ENCODE measurements at regions not wholly inside any gene's neighbourhood (a gene's known extent, or its start where the extent isn't known, plus 50 kb on each side); places are given as distances from the start of the nearest gene placed in this dataset.
"Not testable (repeated sequence)": the region's sequence is repeated elsewhere in the genome, so short reads cannot be mapped to it uniquely, and the experiment has no call there.

- Mint-ChIP-seq H3K9me3 (peaks cover 1% of the 10 kb centered on the region), H3K36me3 (no peaks in the 10 kb centered on the region), H3K27ac (no peak overlapping the region), H3K4me3 (no peak overlapping the region), H3K27me3 (no peaks in the 10 kb centered on the region), H3K4me1 (no peaks in the 10 kb centered on the region)
- no peak for DNase-seq
Measured at GRCh38 chr2:52074130-52074719, 1042.3 kb upstream of the NRXN1 start.

DNA sequence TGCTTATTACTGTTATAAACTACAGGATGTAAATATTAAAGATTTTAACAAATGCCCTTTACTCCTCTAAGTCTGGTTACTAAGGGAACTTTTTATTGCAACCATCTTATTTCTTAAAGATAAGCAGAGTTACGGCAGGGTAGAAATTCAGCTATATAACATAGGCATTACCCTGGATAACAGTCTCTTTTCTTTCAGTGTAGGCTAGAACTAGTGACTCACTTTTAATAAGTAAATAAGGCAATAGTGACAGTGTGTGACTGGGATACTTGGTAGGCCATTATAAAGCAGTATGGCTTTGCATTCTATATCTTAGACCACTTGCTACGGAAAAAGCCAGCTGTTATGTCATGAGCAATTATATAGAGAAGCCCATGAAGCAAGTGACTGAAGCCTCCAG lies 1041.0 kb upstream of the NRXN1 start:
- H3K9me3 Mint-ChIP-seq = peaks cover 1% of the 10 kb centered on the region
- no peak for DNase-seq
- H3K4me1 Mint-ChIP-seq = no peaks in the 10 kb centered on the region
- H3K27me3 Mint-ChIP-seq = no peaks in the 10 kb centered on the region
- H3K4me3 Mint-ChIP-seq = no peak overlapping the region
- no peaks in the 10 kb centered on the region for H3K36me3 Mint-ChIP-seq
- no peak overlapping the region for H3K27ac Mint-ChIP-seq

DNA sequence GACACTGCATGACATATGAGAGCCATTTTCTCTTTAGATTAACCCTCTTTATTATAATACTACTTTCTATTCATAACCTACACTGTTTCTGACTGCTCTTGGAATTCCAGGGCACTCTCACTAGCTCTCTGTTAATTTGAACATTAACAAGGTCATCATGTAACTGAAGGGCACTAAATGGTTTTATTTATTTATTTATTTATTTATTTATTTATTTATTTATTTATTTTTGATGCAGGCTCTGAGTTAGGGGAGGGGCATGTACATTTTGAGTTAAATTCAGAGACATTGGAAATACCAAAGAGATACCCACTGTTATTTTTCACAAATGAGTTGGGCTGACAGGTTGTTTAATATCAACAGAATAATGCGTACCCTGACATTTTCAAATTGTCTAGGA lies 1038.7 kb upstream of the NRXN1 start:
- Mint-ChIP-seq H3K4me1 (no peaks in the 10 kb centered on the region), H3K36me3 (no peaks in the 10 kb centered on the region)

DNA sequence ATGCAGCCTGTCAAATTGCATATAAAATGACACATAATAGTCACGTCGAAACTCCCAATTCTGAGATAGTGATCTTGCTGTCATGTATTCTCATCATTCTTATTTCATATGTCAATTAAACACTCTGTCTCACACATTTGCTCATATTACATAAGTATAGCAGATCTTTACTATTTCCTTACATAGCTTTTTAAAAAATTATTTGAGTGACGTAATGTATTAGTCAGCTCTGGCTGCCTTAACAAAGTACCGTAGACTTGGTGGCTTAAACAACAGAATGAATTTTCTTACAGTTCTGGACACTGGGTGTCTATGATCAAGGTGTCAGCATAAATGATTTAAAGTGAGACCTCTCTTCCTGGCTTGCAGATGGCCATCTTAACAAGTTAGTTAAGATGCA lies 1032.3 kb upstream of the NRXN1 start:
- Mint-ChIP-seq H3K4me3 (no peak overlapping the region), H3K27ac (no peak overlapping the region), H3K9me3 (peaks cover 8% of the 10 kb centered on the region), H3K36me3 (no peaks in the 10 kb centered on the region), H3K4me1 (no peaks in the 10 kb centered on the region), H3K27me3 (no peaks in the 10 kb centered on the region)
- DNase-seq = no peak

More for the DNA sequence above, 1038.7 kb upstream of the NRXN1 start:
- no peaks in the 10 kb centered on the region for H3K27me3 Mint-ChIP-seq
- peaks cover 2% of the 10 kb centered on the region for H3K9me3 Mint-ChIP-seq
- no peak for DNase-seq
- H3K4me3 Mint-ChIP-seq = no peak overlapping the region
- H3K27ac Mint-ChIP-seq = no peak overlapping the region

DNA sequence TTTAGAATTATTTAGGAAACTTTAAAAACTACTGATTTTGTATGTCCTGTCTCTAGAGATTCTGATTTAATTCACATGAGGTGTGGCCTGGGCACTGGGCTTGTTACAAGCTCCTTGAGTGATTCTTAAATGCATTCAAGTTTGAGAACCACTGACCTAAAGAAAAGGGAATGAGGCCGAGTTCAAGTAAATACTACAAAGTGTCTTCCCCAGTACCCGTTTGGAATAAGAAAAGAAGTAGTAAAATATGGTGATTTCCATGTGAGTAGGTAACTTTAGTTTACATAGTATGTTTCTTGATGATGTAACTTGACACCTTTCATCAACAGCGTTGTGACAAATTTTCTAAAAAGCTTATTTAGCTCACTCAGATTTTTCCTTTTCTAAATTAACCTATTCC lies 1022.9 kb upstream of the NRXN1 start:
- Mint-ChIP-seq H3K36me3 (no peaks in the 10 kb centered on the region), H3K4me1 (no peaks in the 10 kb centered on the region), H3K27me3 (no peaks in the 10 kb centered on the region), H3K27ac (no peak overlapping the region), H3K4me3 (no peak overlapping the region), H3K9me3 (peaks cover 12% of the 10 kb centered on the region)
- DNase-seq = no peak

DNA sequence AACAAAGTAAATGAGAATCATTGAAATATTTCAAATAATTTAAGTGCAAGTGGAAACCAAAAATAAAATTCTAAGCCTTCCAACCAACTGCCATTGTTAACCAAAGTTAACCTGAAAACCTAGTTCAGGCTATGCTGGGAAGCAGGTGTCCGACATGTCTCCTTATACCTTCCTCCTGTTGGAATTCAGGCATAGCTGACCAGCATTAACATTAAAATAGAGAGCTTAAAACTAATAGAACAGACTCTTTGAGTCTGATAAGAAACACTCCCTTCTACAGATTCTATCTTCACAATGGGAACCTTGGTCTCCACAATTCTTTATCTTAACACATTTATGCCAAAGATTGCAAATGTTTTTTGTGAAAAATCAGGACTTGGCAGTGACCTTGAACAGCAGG lies 1004.9 kb upstream of the NRXN1 start:
- Mint-ChIP-seq H3K9me3 (no peaks in the 10 kb centered on the region), H3K27ac (no peak overlapping the region), H3K27me3 (no peaks in the 10 kb centered on the region), H3K4me3 (no peak overlapping the region), H3K36me3 (no peaks in the 10 kb centered on the region), H3K4me1 (no peaks in the 10 kb centered on the region)
- DNase-seq = no peak

DNA sequence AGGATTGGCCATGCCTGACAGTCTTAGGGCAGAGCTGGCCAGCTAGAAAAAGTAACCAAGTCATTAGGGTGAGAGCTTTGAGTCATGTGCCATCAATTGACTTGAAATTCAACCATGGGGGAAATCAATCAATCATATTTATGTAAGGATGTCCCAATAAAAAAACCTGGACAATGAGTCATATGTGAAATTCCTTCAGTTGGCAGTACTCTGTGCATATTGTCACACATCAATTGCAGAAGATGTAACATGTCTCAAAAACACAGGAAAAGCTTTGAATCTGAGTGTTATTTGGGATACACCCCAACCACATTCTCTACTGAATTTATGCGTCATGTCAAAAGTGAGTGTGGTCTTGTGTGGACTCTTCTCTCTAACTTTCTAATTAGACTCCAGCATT lies 1004.1 kb upstream of the NRXN1 start:
- Mint-ChIP-seq H3K27me3 (no peaks in the 10 kb centered on the region), H3K4me3 (no peak overlapping the region), H3K4me1 (no peaks in the 10 kb centered on the region), H3K9me3 (no peaks in the 10 kb centered on the region), H3K27ac (no peak overlapping the region), H3K36me3 (no peaks in the 10 kb centered on the region)
- no peak for DNase-seq

DNA sequence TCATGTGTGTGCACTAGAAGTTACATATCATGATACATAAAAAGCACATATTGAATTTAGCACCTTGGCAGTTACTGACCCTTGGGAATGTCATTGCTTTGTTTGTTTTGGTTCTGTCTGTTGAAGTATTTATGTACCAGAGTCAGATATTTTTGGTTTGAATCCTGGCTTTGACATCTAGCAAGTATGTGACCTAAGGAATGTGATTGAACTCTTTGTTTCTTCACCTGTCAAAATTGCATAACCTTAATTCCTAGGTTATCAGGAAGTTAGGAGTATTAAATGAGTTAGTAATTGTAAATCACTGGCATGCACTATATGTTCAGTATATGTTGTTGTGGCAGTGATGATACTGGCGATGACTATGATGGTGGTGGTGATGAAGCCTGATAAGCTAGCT lies 1003.5 kb upstream of the NRXN1 start:
- H3K27ac Mint-ChIP-seq = no peak overlapping the region
- no peaks in the 10 kb centered on the region for H3K9me3 Mint-ChIP-seq
- no peak overlapping the region for H3K4me3 Mint-ChIP-seq
- H3K36me3 Mint-ChIP-seq = no peaks in the 10 kb centered on the region
- H3K4me1 Mint-ChIP-seq = no peaks in the 10 kb centered on the region
- DNase-seq = no peak
- no peaks in the 10 kb centered on the region for H3K27me3 Mint-ChIP-seq

DNA sequence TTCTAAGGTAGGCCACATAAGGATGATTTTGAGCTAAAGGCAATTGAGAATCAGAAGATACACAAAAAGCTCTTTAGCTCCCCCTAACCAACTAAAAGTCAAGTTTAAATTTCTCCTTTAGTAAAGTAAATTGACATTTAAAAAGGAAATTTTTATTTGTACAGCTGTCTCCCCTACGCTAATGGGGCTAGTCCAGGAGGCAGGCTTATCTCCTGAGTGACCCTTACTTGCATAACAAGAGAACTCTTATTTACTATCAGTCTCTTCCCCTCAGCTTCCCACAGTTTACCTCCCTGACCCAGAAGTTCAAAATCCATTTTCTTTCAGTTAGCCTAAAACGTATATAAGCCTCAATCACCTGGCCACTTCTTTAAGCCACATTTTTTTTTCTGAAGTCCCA lies 1002.8 kb upstream of the NRXN1 start:
- Mint-ChIP-seq H3K27ac (no peak overlapping the region), H3K27me3 (no peaks in the 10 kb centered on the region), H3K4me1 (no peaks in the 10 kb centered on the region), H3K9me3 (no peaks in the 10 kb centered on the region), H3K4me3 (no peak overlapping the region), H3K36me3 (no peaks in the 10 kb centered on the region)
- DNase-seq = no peak

DNA sequence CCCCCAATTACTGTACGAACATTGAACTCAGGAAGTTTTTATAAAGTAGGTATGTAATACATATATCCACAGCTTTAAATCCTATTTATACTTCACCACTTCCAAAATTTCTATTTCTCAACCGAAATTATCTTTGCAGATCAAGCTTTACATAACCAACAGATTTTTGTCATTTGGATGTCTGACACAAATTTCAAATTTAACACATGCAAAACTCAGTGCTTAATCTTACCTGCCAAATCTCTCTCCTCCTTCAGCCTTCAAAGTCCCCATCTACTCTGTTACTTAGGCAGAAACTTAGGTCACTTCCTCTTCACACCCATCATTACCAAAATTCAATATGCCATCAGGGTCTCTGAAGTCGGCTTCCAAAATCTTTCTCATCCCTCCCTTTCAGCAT lies 990.1 kb upstream of the NRXN1 start:
- Mint-ChIP-seq H3K27me3 (no peaks in the 10 kb centered on the region), H3K4me1 (no peaks in the 10 kb centered on the region), H3K4me3 (no peak overlapping the region), H3K9me3 (peaks cover 12% of the 10 kb centered on the region), H3K36me3 (no peaks in the 10 kb centered on the region), H3K27ac (no peak overlapping the region)
- DNase-seq = no peak

- H3K4me3 Mint-ChIP-seq = no peak overlapping the region
- no peak overlapping the region for H3K27ac Mint-ChIP-seq
- H3K36me3 Mint-ChIP-seq = no peaks in the 10 kb centered on the region
- H3K9me3 Mint-ChIP-seq = peaks cover 13% of the 10 kb centered on the region
- DNase-seq = no peak
- H3K4me1 Mint-ChIP-seq = no peaks in the 10 kb centered on the region
- H3K27me3 Mint-ChIP-seq = no peaks in the 10 kb centered on the region
Measured at GRCh38 chr2:52017646-52018235, 985.8 kb upstream of the NRXN1 start.

GRCh38 chr2:52006821-52007366 lies 975.0 kb upstream of the NRXN1 start:
- DNase-seq, H3K4me3 Mint-ChIP-seq, H3K27ac Mint-ChIP-seq, H3K36me3 Mint-ChIP-seq, H3K9me3 Mint-ChIP-seq, H3K27me3 Mint-ChIP-seq, H3K4me1 Mint-ChIP-seq: not testable (repeated sequence)

DNA sequence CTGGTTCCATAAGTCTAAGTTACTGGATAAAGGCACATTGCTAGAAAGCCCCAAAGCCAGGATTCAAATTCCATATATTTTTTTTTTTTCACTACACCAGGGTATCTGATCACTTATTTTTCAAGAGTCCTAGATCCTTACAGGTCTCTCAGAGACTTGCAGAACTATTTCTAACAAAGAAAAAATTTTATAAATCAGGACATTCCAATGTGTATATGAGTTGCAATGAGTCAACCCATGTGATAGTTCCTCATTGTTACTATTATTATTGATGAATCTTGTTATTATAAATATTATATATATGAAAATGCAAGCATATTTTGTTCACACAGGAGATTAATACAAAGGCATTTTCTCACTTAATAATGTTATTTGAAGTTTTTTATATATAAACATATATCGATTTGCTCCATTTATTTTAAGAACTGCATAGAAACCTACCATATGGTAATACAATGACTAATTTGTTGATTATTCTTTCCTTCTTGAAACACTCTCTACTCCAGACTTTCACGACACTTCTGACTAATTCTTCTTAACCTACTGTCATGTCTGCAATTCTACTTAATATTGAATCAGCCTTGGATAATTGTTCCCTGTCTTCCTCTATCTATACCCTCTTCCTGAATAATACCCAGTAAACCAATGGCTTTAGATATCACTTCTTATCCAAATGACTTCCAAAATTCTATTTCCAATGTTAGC lies 968.4 kb upstream of the NRXN1 start:
- Mint-ChIP-seq H3K4me3 (no peak overlapping the region), H3K4me1 (no peaks in the 10 kb centered on the region), H3K27ac (no peak overlapping the region), H3K27me3 (no peaks in the 10 kb centered on the region), H3K9me3 (peaks cover 6% of the 10 kb centered on the region), H3K36me3 (no peaks in the 10 kb centered on the region)
- DNase-seq = no peak

- Mint-ChIP-seq H3K4me3 (no peak overlapping the region), H3K36me3 (no peaks in the 10 kb centered on the region), H3K4me1 (no peaks in the 10 kb centered on the region)
Measured at GRCh38 chr2:51998890-51999289, 967.0 kb upstream of the NRXN1 start.

DNA sequence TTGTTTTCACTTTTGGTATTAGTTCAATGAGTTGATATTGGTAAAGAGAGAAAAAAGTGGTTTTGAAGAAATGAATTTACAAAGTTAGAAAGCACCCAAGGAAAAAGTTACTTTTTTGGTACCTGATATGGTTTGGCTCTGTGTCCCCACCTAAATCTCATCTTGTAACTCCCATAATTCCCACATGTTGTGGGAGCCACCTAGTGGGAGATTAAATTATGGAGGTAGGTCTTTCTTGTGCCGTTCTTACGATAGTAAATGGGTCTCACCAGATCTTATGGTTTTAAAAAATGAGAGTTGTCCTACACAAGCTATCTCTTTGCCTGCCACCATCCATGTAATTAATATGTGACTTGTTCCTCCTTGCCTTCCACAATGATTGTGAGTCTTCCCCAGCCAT lies 965.6 kb upstream of the NRXN1 start:
- Mint-ChIP-seq H3K4me3 (no peak overlapping the region), H3K27ac (no peak overlapping the region), H3K27me3 (no peaks in the 10 kb centered on the region), H3K36me3 (no peaks in the 10 kb centered on the region), H3K4me1 (no peaks in the 10 kb centered on the region), H3K9me3 (peaks cover 6% of the 10 kb centered on the region)
- no peak for DNase-seq

More at GRCh38 chr2:51998890-51999289, 967.0 kb upstream of the NRXN1 start:
- H3K27ac Mint-ChIP-seq = no peak overlapping the region
- H3K27me3 Mint-ChIP-seq = no peaks in the 10 kb centered on the region
- peaks cover 6% of the 10 kb centered on the region for H3K9me3 Mint-ChIP-seq
- DNase-seq = no peak

GRCh38 chr2:51995293-51995692 lies 963.4 kb upstream of the NRXN1 start:
- Mint-ChIP-seq H3K27me3 (no peaks in the 10 kb centered on the region), H3K4me1 (no peaks in the 10 kb centered on the region), H3K9me3 (peaks cover 6% of the 10 kb centered on the region), H3K36me3 (no peaks in the 10 kb centered on the region), H3K4me3 (no peak overlapping the region), H3K27ac (no peak overlapping the region)
- DNase-seq = no peak

Data from activated naive CD8-positive, alpha-beta T cell treated with anti-CD3 and anti-CD28 coated beads for 36 hours (primary cell).